GM19324 (cell line): ENCODE measurements at regions not wholly inside any gene's neighbourhood (a gene's known extent, or its start where the extent isn't known, plus 50 kb on each side); places are given as distances from the start of the nearest gene placed in this dataset.
"Not testable (repeated sequence)": the region's sequence is repeated elsewhere in the genome, so short reads cannot be mapped to it uniquely, and the experiment has no call there.

Experiments
- ATAC-seq: cut with Tn5 transposase; IDR thresholded peaks from one replicate; pipeline ENCODE4 v1.9.1; 2021; ENCODE audit warnings: mild to moderate bottlenecking, moderate library complexity; ENCODE audit not compliant: unreplicated experiment, low FRiP score

DNA sequence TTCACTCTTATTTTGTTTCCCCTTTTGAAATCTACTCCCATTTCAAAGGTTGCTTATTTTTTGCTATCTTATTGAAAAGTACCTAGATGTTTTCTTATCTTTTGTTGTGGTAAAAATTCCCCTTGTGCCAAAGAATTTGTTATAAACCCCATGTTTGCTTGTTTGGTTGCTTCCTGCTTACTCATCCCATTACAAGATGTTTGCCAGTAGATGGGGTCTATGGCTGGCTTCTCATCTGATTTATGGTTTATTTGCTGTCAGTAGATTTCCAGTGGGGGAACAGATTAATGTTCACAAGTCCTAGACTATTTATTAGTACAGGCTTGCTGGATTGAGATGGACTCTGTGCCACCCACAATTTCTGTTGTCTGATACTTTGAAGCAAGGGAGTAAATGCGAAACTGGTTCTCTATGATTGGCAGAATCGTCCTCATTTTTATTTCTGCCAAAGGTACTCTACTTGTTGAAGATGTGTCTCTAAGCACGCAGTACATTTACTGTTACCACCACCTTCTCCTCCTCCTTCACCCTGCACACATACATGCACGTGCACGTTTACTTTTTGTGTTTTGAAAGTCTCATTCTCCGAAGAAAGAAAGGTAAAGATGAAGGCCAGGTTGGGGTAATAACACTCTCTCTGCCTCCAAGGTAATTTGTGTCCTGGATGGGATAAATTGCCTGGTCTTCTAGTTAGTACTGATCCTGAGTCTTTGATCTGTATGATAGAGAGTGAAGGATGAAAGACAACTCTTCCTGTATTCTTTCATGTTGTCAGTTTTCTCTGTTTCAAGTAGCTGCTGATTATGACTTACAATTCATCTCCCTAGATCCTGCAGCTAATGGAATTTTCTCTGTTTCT is 117.2 kb upstream of the ATP2B1 start:
- no peak for ATAC-seq

DNA sequence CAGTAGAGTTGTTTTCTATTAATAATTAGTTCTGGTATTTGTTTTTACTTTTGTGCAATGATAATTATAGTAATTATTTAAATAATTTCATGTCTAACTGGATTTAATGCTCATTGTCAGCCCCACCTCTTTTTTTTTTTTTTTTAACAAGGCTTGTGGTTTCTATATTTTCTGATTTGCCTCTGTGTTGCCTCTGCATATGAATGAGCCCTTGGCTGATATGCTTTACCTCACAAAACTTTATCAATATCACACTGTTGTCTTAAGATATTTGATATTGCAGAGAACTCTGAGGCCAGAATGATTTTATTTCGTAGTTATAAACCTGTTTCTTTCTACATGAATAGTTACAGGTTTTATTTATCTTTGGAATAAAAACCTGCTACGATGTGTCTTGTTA is 116.2 kb upstream of the ATP2B1 start:
- no peak for ATAC-seq

GRCh38 chr12:89822992-89823391 is 114.4 kb upstream of the ATP2B1 start:
- ATAC-seq, result not testable (repeated sequence)

DNA sequence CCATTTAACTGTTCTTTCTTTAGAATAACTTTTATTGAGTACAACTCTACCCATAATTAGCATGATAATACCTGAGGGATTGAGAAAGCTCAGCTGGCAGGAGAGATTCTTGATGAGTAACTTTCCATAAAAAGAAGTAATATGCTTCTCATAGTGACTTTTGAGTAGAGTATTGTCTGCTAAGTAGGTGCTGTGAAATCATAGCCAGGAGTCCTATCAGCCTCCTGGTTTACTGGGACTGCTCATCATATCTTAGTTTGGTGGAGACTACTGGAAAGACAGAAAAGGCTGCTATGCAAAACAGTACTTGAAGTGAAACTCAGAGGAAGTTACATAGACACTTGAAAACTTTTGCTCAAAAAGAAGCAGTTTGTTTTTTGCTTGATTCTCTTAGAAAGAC is 113.3 kb upstream of the ATP2B1 start:
- peak; percentile 79 for ATAC-seq

DNA sequence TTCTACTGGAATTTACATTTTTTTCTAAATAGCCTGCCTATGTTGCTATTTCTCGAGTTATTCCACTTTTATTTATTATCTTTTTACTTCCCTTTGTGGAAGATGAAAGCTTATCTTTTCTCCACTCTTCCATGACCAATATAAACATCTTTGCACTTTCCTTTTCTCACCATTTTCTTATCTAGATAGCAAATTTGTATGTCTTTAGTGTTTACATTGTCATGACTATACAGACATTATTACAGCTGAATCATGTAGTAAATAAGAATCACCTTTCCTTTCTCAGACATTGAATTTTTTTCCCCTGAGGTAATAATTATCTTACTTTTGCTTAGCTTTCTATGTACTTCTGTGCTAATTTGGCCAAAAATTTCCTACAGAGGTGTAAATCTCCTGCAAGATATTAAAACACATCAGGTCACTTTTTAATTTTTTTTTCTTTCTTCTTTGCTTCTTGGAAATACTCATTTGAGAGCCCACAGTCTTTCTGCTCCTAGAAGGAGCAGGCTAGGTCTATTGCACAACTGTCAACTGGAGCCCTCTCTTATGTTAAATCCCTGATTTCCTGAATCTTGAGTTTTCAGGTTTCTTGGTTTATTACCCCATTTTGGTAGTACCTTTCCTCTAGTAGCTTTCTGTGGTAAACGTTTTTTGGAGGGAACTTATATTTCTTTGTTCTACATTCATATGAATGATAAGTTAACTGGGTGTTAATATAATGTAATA is 109.0 kb upstream of the ATP2B1 start:
- ATAC-seq, result no peak

GRCh38 chr12:89815225-89815624 is 106.6 kb upstream of the ATP2B1 start:
- no peak for ATAC-seq

GRCh38 chr12:89803412-89803811 is 94.8 kb upstream of the ATP2B1 start:
- no peak for ATAC-seq

DNA sequence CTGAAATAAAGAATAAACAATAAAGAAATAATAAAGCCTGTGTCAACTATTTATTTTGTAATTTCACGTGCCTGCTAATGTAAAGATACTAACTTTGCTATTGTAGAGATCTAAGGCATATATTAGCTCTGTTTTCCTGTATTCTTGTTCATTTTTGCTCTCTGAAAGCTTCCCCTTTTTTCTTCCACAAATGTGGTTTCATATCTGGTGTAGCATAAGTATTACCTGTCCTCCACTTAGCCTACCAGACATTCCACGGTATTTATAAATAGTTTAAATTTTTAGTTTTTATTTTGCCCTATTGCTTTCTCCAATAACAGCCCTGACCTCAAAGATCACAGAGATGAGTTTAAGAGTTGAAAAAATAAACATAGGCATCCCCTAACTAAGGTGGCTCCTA is 92.6 kb upstream of the ATP2B1 start:
- ATAC-seq, result no peak

DNA sequence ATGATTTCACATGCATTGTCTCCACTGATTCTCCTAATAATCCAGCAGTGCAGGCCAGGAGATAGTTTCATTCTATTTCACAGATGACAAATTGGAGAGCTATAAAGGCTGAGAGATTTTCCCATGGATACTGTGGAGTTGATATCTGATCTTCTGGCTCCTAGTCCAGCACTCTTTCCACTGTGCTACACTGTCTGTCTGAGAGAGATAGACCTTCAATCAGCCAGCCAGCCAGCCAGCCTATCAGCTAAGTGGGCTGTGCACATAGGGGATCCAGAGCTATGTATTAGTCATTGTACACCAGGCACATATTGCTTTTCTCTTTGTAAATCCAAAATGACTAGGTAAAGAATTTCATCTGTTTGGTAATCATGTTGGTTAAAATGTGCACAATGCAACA is 91.8 kb upstream of the ATP2B1 start:
- no peak for ATAC-seq

GRCh38 chr12:89799316-89799715 is 90.7 kb upstream of the ATP2B1 start:
- no peak for ATAC-seq

DNA sequence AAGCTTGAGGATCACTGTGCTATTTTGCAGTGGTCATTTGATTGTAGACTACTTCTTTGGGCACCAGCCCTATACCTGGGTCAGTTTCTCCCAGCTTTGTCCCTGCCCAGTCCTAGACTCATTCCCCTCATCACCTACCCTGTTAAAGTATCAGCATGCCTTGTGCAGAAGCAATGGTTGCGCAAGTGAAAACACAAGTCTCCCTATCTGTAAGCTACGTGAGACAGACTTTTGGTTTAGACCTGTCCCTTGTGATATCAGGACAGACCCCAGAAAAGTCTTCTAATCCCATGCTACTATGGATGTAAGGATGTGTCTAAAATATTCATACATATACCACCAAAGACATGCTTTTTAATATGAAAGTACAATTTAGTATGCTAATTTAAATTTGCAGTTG is 88.8 kb upstream of the ATP2B1 start:
- no peak for ATAC-seq

DNA sequence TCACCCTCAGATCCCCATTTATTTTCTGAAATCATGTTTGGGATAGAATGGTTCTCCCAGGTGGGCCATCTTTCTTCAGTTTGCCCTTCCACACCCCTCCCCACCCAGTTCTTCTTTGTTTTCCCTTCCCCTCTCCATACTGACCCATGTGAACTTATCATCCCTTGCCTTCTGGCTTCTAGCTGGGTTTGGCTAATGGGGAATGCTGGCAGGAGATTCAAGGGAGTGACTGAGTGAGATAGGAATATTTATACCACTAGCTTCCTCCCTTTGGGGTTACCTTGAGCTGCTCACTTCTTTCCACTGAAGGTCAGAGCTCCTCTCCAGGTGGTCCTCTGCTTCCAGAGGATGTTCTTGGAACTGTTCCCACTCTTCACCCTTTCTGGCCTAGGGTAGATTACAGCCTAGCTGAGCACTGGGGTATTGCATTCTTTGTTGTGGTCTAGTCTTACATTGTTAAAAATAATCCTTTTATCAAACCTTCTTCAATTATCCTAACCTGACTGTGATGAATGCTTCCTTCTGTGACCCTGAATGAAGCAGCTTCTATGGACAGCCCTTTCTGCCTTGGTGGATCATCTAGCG is 88.3 kb upstream of the ATP2B1 start:
- ATAC-seq, result no peak

GRCh38 chr12:89793946-89794345 is 85.3 kb upstream of the ATP2B1 start:
- no peak for ATAC-seq

- no peak for ATAC-seq
Observed at GRCh38 chr12:89791286-89791685, 82.6 kb upstream of the ATP2B1 start.

DNA sequence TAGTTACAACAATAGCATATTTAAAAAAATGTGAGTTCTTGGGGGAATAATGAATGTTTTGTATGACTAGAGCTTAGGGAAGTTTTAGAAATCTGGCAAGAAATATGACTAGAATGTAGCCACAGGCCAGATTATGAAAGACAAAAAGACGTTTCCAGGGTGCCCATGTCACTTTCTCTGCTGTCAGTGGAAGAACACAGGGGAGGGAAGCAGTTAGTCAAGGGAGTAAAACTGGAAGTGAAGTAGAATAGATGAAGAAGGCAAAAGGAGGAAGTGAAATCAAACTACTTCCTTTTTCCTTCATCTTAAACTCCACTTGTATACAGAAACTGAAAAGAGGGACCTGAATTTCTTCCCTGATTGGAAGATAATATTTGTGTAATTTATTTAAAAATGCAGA is 81.2 kb upstream of the ATP2B1 start:
- ATAC-seq, result peak; percentile 57

GRCh38 chr12:89787763-89788162 is 79.1 kb upstream of the ATP2B1 start:
- ATAC-seq, result no peak

DNA sequence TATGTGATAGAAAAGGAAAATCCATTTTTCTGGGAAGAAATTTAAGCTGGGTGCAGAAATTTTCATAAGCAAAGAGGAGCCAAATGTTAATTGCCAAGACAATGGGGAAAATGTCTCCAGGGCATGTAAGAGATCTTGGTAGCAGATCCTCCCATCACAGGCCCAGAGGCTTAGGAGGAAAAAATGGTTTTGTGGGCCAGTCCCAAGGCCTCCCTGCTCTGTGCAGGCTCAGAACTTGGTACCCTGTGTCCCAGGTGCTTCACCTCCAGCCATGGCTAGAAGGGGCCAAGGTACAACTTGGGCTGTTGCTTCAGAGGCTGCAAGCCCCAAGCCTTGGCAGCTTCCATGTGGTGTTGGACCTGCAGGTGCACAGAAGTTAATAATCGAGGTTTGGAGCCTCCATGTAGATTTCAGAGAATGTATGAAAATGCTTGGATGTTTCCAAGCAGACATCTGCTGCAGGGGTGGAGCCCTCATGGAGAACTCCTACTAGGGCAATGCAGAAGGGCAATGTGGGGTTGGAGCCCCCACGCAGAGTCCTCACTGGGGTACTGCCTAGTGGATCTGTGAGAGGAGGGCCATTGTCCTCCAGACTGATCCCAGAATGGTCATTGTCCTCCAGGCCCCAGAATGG is 77.7 kb upstream of the ATP2B1 start:
- no peak for ATAC-seq

DNA sequence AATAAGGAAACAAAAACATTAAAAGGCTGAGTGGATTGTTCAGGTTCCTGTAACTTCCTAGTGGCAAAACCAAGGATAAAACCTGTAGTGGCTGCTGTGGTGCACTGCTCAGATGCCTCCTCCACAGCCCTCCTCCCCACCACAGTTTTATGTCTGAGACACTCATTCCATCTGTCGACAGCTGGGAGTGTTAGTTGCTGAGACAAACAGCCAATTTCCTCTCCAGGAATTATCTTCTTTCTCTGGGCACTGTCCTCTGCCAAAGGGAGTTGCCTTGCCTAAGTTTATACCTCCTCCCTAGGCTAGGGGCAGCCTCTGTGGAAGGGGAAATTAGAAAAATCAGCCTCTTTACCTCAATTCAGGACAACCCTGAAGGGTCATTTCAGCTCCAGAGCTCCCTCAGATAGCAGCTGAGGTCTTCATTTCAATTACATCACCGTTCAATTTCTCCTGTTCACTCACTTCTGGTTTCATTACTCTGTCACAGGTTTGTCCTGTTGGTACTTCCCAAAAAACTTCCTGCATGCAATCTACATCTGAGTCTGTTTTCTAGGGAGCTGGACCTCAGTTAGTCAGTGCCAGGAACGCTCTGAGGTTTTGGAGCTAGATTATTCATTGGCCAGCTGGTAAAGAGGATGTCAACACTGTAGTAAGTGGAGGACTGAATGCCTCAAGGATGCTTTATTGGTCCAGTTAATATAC is 74.9 kb upstream of the ATP2B1 start:
- no peak for ATAC-seq

DNA sequence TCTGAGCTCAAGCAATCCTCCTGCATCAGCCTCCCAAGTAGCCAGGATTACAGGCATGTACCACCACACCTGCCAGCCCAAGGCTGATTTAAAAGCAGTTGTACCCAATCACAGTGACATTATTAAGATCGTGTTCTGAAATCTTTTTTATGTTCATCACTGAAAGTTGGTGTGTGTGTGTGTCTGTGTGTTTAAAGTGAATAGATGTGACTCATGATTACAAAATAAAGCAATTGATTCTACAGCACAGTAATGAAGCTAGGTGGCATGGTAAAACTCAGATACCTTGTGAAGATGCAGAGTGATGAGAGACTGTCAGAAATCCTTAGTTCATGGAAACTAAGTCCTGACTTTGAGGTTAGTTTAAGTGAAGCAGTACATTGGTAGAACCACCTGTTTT is 74.2 kb upstream of the ATP2B1 start:
- no peak for ATAC-seq

GRCh38 chr12:89781946-89782550 is 73.4 kb upstream of the ATP2B1 start:
- ATAC-seq, result no peak
